MG63 (cell line): ENCODE measurements at regions not wholly inside any gene's neighbourhood (a gene's known extent, or its start where the extent isn't known, plus 50 kb on each side); places are given as distances from the start of the nearest gene placed in this dataset.
"Not testable (repeated sequence)": the region's sequence is repeated elsewhere in the genome, so short reads cannot be mapped to it uniquely, and the experiment has no call there.

ENCODE experiments used
- DNase-seq: peaks from one replicate; pipeline ENCODE4 v3.0.0-alpha.2; 2020
- H3K27me3 ChIP-seq: fragments of 250-450 bp; sonication (Bioruptor Pico); 2 replicates; pipeline ENCODE4 v1.5.1; 2020; ENCODE audit warnings: mild to moderate bottlenecking, moderate library complexity
- H3K36me3 ChIP-seq: fragments of 250-450 bp; sonication (Bioruptor Pico); 2 replicates; pipeline ENCODE4 v1.5.1; 2020; ENCODE audit warnings: mild to moderate bottlenecking, moderate library complexity
- H3K4me3 ChIP-seq: fragments of 250-450 bp; sonication (Bioruptor Pico); 2 replicates; pipeline ENCODE4 v1.5.1; 2020; ENCODE audit warnings: mild to moderate bottlenecking, moderate library complexity
- H3K9me3 ChIP-seq: fragments of 250-450 bp; sonication (Bioruptor Pico); 2 replicates; pipeline ENCODE4 v1.5.1; 2020; ENCODE audit warnings: mild to moderate bottlenecking, moderate library complexity

GRCh38 chr12:13404631-13405473, 208.3 kb downstream of the EMP1 start:
- no peak for DNase-seq
- no peaks in the 10 kb centered on the region for H3K36me3 ChIP-seq
- no peaks in the 10 kb centered on the region for H3K27me3 ChIP-seq
- no peaks in the 10 kb centered on the region for H3K9me3 ChIP-seq
- no peak overlapping the region for H3K4me3 ChIP-seq

- H3K27me3 ChIP-seq, result no peaks in the 10 kb centered on the region
- no peaks in the 10 kb centered on the region for H3K36me3 ChIP-seq
- no peak for DNase-seq
- no peak overlapping the region for H3K4me3 ChIP-seq
- no peaks in the 10 kb centered on the region for H3K9me3 ChIP-seq
Measured at GRCh38 chr12:13404111-13404628, 207.6 kb downstream of the EMP1 start.

GRCh38 chr12:13391375-13391774, 194.8 kb downstream of the EMP1 start:
- not testable (repeated sequence) for H3K27me3 ChIP-seq, H3K9me3 ChIP-seq, H3K36me3 ChIP-seq, H3K4me3 ChIP-seq, DNase-seq

GRCh38 chr12:13390918-13391317, 194.4 kb downstream of the EMP1 start:
- Histone ChIP-seq H3K4me3 (no peak overlapping the region), H3K9me3 (no peaks in the 10 kb centered on the region), H3K27me3 (no peaks in the 10 kb centered on the region), H3K36me3 (no peaks in the 10 kb centered on the region)
- DNase-seq, result no peak

GRCh38 chr12:13390381-13390861, 193.9 kb downstream of the EMP1 start:
- Histone ChIP-seq H3K9me3 (no peaks in the 10 kb centered on the region), H3K27me3 (no peaks in the 10 kb centered on the region), H3K4me3 (no peak overlapping the region), H3K36me3 (no peaks in the 10 kb centered on the region)
- peak; percentile 98 for DNase-seq

GRCh38 chr12:13387101-13387500, 190.6 kb downstream of the EMP1 start:
- no peaks in the 10 kb centered on the region; the same call in 1 of the 2 replicates for H3K27me3 ChIP-seq
- H3K36me3 ChIP-seq, result no peaks in the 10 kb centered on the region
- no peak overlapping the region for H3K4me3 ChIP-seq
- H3K9me3 ChIP-seq, result no peaks in the 10 kb centered on the region
- DNase-seq, result no peak

GRCh38 chr12:13386323-13387039, 190.0 kb downstream of the EMP1 start:
- no peak for DNase-seq
- no peak overlapping the region for H3K4me3 ChIP-seq
- no peaks in the 10 kb centered on the region; the same call in 1 of the 2 replicates for H3K27me3 ChIP-seq
- no peaks in the 10 kb centered on the region for H3K9me3 ChIP-seq
- no peaks in the 10 kb centered on the region for H3K36me3 ChIP-seq

GRCh38 chr12:13383379-13383778, 186.9 kb downstream of the EMP1 start:
- Histone ChIP-seq H3K27me3 (no peaks in the 10 kb centered on the region; the same call in 1 of the 2 replicates), H3K36me3 (no peaks in the 10 kb centered on the region), H3K4me3 (no peak overlapping the region), H3K9me3 (no peaks in the 10 kb centered on the region)
- DNase-seq, result no peak

GRCh38 chr12:13380297-13380696, 183.8 kb downstream of the EMP1 start:
- DNase-seq, result no peak
- H3K9me3 ChIP-seq, result no peaks in the 10 kb centered on the region
- no peaks in the 10 kb centered on the region; the same call in 1 of the 2 replicates for H3K27me3 ChIP-seq
- H3K4me3 ChIP-seq, result no peak overlapping the region
- no peaks in the 10 kb centered on the region for H3K36me3 ChIP-seq

- Histone ChIP-seq H3K4me3 (no peak overlapping the region), H3K27me3 (no peaks in the 10 kb centered on the region; the same call in 1 of the 2 replicates), H3K9me3 (no peaks in the 10 kb centered on the region), H3K36me3 (no peaks in the 10 kb centered on the region)
- DNase-seq, result no peak
Measured at GRCh38 chr12:13379531-13380188, 183.1 kb downstream of the EMP1 start.

- Histone ChIP-seq H3K36me3 (no peaks in the 10 kb centered on the region), H3K27me3 (no peaks in the 10 kb centered on the region; the same call in 1 of the 2 replicates), H3K4me3 (no peak overlapping the region), H3K9me3 (no peaks in the 10 kb centered on the region)
- no peak for DNase-seq
Measured at GRCh38 chr12:13377698-13378097, 181.2 kb downstream of the EMP1 start.

GRCh38 chr12:13376610-13377373, 180.3 kb downstream of the EMP1 start:
- DNase-seq, result no peak
- Histone ChIP-seq H3K36me3 (no peaks in the 10 kb centered on the region), H3K9me3 (no peaks in the 10 kb centered on the region), H3K27me3 (no peaks in the 10 kb centered on the region), H3K4me3 (no peak overlapping the region)

- no peak for DNase-seq
- Histone ChIP-seq H3K4me3 (no peak overlapping the region), H3K9me3 (no peaks in the 10 kb centered on the region), H3K36me3 (no peaks in the 10 kb centered on the region), H3K27me3 (no peaks in the 10 kb centered on the region)
Measured at GRCh38 chr12:13375583-13376345, 179.2 kb downstream of the EMP1 start.

- DNase-seq, result no peak
- Histone ChIP-seq H3K9me3 (no peaks in the 10 kb centered on the region), H3K4me3 (no peak overlapping the region), H3K27me3 (no peaks in the 10 kb centered on the region), H3K36me3 (no peaks in the 10 kb centered on the region)
Measured at GRCh38 chr12:13374793-13375192, 178.3 kb downstream of the EMP1 start.

- Histone ChIP-seq H3K4me3 (no peak overlapping the region), H3K27me3 (no peaks in the 10 kb centered on the region), H3K9me3 (no peaks in the 10 kb centered on the region), H3K36me3 (no peaks in the 10 kb centered on the region)
- DNase-seq, result no peak
Measured at GRCh38 chr12:13373803-13374202, 177.3 kb downstream of the EMP1 start.

- no peaks in the 10 kb centered on the region for H3K36me3 ChIP-seq
- no peak overlapping the region for H3K4me3 ChIP-seq
- no peaks in the 10 kb centered on the region for H3K27me3 ChIP-seq
- no peaks in the 10 kb centered on the region for H3K9me3 ChIP-seq
- DNase-seq, result no peak
Measured at GRCh38 chr12:13373131-13373530, 176.6 kb downstream of the EMP1 start.
